NCI-H2196 treated with DMSO at 0.1 percent for 48 hours (cell line): ENCODE measurements at regions not wholly inside any gene's neighbourhood (a gene's known extent, or its start where the extent isn't known, plus 50 kb on each side); places are given as distances from the start of the nearest gene placed in this dataset.
"Not testable (repeated sequence)": the region's sequence is repeated elsewhere in the genome, so short reads cannot be mapped to it uniquely, and the experiment has no call there.

Experiments
- DNase-seq: peaks from one replicate; lab custom pipeline; 2025; ENCODE audit not compliant: unreplicated experiment; lab: John Stamatoyannopoulos, UW

DNA sequence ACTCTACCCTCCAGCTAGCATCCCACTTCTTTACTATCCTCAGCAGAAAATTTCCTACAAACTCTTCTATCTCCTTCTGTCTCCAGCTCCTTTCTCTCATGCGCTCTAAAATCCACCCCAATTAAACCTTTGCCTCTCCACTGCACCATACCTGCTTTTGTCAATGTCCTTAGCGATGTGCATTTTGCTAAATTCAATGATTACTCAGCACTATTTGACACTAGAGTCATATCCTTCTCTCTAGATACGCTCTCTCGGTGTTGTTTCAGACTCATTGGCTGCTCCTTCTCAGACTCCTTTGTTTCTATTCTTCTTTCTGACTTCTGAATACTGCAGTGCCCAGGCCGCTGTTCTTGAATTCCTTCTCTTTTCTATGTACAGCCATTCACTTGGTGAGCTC is 144.2 kb downstream of the HLX start:
- no peak for DNase-seq

DNA sequence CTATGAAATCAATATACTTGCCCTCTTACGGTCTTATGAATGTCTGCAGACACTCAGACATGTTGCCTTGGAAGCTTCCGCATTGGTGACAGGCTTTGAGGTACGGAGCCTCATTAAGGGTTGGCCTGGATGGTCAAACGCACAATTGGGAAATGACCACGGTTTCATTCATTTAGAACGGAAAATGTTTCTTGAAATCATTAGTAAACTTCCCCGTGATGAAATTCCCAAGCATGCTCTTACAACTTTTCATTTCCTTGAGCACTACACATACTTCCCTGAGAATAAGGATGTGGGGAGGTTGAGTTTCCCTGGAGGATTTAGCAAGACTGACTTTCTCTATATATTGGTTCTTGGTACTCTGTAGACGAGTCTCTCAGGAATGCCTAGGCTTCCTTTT is 146.3 kb downstream of the HLX start:
- DNase-seq: no peak

DNA sequence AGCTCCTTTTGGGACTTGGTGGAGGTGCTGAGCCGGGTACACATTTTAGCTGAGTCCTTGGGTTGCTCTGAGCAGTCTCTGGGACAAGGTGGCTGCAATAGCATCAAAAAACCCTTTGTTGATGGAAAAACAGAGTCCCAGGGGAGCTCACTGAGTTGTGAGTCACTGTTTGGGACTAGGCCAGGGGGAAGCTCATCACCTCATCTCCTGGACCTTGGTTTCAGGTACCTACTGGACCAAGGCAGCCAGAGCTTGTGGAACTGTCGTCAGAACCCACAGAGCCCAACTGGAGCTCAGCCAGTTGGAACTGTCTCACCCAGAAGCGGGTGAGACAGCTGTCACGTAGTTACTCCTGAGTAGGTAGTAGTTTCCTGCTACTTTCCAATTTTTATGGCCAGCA is 146.7 kb downstream of the HLX start:
- DNase-seq: no peak

DNA sequence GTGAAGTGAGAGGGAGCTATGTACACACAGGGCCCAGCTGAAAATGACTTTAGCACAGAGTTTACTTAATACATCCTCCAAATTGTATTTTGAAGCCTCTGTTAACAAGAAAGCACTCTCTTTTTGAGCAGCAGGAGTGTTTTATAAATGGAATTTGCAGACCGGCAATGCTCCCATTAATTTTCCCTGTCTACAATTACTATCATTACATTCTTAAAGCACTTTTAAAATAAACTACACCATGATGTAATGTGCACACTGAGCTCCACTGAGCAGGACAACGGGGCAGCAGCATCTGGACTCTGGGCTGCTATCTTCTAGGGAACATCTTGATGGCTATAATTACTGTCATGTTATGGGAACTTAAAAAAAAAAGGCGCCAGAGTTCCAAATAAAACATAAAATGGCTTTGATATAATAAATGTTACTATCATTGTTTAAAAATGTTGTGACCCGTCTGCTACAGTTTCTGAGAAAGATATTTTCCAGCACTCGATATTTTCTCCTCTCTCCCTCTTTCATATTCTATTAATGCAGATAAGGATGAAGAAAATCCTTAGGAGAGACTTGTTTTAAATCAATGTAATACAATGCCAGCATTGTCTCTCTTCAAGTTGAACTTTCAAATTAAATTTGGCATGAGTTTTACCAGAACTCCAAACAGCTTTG is 150.9 kb downstream of the HLX start:
- DNase-seq: no peak

DNA sequence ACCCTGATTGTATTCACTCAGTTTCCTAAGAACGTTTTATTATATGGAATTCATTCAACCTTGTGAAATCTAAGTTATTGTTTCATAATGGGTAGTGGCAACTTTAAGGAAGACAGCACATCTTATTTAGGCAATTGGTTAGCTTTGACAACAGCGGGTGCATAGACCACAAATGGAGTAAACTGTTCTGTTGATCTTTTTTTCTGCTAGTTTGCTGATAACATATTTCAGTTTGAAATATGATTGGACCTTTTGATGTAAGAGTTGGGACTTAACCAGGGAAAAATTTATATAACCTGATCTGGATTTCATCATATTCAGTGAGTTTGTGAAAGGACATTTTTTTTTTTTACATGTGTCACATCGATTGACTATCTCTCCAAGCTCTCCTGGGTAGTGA is 151.7 kb downstream of the HLX start:
- DNase-seq: no peak

DNA sequence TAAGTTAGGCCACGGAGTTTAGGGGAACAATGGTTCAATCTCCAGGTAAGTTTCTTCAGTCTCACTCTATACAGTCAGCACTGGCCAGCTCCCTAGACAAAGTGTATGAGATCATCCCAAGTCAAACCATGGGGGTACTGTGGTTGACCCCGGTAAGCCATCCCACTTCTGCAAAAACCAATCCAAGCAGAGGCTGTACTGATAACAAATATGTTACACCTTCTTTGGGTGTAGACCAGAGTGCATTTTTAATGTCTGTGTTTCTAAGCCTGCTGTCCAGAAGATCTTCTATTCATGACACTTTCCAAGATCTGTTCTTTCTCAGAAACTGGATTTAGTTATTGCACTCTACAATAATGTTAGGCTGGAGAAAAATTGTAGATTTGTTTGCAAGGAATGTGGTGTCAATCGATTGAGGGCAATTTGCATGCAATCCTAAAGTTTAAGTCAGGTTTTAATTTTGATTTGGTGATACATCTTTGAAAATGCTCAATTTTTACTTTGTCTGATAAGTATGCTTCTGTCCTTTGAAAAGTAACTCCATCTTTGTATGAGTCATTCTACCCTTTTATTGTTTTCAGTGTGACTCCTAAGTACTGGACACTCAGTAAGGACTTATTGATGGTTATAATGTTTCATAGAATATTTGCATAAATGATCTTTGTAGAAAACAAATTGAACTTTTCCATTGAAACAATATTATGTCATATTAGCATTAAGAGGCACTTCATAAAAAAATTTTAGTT is 152.4 kb downstream of the HLX start:
- DNase-seq: no peak

DNA sequence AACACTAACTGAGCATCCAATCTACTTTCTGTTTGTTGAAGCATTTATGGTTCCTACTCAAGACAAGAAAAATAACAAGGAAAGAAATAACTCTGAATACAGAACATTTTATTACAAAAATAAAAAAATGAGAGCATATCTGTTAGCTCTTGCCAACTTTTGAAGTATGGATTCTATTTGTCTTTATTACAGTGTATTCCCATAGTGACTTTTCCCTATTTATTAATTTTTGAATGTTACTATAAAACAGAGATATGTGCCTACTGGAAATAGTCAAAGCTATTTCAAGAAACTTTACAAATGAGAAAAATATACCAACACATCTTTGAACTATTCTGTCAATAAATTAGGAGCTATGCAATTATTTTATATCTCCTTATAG is 153.0 kb downstream of the HLX start:
- DNase-seq: no peak

DNA sequence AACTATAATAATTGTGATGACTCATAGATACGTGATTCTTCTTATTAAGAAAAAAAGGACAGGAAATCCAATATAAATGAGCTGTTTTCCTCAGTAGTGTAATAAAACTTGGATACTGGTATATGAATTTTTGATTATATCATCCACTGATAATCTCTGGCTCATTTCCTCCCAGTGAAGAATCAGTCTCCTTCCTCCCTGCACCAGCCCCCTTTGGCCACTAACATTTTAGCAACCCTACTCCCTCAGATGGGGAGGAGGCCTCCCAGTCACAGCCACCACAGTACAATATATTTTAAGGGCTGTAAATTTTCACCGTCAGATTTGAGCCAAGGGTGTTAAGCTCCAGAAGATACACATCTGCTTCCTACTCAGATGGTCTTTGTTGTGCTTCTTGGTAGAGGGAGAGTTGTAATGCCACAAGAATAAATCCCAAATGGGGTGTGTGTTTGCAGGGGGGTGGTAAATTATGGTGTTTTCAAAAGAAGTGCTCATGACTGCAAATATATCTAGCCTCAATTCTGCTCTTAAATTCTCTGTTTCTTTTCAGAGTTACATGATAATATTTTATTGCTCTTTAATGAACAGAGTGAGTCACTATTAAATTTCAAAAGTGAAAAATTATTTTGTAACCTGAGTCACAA is 153.5 kb downstream of the HLX start:
- no peak for DNase-seq

DNA sequence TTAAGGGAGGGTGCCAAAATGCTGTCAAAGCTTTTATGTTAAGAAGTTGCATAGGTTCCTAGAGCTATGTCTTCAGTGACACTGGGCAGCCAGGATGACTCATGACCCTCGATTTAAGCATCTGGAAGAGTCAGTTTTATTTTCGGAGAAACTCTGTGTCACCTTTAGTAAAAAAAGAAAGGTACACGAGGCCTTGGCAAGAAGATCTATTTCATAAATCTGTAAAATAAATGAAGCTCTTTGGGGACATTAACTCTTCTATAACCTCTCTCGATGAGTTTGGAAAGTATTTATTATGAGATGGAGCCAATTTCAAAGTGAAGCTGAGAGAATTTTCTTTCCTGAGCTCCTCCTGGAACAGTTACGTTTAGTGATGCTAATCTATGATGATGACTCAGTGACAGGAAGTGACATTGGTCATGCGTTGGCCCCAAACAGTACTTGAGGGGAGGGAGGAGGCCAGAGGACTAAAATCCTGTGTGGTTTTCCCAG is 156.5 kb downstream of the HLX start:
- DNase-seq: no peak

DNA sequence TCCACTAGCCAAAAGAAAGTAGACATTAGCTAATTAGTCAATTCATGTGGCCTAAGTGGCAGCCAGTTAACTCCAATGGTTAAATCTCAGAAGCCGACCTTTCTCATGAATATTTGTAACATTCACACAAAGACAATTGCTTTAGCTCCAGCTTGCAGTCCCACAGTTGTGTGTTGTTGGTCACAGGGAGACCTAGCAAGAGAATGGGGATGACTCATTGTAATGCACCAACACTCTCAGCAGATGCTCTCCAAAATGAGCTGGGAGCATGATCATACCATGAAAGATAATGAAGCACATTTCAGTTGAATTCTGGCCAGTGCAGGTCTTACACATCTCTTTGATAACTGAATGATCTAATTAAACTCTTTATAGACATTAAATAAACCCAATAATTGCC is 160.4 kb downstream of the HLX start:
- no peak for DNase-seq

DNA sequence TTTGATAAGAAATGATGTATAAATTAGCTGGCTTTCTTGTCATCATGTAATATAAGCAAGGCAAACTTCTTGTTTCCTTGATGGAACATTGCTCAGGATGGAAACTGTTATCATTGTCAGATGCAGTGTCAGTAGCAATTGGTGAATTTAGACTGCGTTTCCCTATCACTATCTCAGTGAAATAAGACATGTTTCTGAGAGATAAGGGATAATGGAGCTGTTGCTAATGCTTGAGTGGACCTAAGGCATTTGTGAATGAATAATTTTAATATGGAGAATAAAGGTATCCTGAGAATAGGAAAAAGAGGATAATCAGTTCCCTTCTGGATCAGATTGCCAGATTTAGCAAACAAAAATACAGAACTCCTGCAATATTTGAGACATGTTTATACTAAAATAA is 160.9 kb downstream of the HLX start:
- DNase-seq: no peak

DNA sequence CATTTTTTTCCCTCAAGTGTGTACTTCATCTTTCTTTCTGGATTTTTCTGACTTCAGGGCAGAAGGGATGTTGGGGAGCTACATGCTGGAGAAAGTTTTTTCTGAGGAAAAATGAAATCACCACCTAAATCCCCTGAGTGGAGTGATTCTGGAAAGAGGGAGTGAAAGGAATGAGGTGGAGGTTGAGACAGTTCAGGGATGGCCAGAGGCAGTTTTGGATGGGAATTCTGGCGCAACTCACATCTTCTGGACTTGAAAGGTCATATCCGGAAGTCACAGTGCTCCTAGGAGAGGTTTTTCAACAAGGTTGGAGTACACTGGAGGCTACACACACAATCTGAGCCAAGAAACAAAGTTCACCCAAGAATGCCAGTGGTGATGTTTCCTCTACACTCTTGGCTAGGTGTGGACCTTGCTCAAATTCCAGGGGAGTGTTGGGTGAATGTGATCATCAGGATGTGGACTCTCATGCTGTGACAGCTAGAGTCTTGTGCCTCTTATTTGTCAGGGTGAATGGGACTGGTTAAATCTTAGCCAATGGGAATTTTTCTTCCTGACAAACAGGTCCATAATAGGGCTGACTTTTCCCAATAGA is 161.5 kb downstream of the HLX start:
- no peak for DNase-seq

DNA sequence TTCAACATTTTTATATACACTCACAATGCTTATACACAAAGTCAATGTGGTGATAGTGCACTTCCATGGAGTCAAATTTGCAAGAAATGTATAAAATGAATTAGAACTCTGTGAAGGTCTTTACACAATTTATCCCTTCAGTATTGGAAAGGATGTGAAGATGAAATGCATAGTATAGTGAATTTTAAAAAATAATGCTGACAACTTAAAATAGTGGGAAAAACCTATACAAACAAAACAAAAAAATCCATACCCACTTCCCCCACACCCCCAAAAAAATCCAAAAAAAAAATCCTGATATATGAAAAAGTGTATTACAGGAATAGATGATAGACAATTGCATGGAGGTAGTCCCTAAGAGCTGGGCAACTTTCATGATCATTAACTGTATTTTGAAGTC is 165.3 kb downstream of the HLX start:
- DNase-seq: no peak

DNA sequence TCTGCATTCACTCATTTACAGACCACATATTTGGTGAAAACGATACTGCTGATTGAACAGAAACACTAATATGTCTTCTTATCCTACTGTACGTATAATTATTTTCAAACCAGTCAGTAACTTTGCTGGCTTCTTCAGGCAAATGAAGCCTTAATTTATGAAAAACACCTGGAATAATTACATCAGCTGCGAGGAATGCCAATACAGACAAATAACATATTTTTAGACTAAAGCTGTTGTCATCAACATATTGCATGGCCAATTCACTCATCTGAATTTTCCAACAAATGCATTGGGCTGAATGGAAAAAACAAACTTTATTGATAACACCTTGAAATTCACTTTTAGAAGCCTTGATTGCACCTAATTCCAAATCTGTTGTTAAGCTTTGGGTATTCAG is 165.9 kb downstream of the HLX start:
- no peak for DNase-seq

DNA sequence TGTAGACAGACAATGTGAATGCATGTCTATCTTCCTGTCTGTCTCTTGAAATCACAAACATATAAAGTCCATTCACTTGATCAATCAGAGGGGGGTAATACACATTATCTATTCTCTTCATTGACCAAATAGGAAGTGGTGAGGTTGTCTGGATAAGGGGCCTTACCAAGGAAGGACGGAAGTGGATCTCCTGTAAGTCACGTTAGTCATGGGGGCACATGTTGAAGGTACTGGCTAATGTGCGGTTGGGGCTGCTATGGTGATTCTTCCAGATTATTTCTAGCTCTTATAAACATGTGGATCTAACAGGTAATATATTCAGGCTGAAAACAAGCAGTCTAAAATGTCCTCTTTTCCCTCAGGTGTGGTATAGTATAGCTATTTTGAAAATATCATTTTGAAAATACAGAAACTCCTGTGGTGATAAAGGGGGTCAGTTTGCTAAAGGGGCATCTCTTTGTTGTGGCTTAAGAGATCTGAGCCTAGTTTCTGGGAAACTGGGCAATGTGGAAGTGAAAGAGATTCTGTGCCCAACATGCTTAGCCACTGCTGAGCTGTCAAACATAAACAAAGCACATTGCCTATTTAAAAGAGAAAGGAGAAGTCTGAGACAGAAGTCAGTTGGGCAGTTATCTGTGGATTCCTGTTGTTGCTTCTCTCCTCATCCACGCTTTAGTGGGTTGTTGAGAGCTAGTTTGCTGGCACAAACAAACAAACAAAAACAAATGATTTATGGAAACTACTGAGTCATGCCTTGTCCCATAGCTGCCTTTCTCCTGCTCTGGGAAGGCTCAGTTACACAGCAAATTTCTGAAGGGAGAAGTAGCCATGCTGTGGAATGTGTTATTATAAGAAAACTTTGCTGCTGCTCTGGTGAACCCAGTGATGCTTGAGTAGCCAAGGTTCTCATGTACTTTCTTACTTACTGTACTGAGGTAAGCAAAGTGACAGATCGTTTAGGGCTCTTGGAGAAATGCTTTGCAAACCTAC is 166.9 kb downstream of the HLX start:
- DNase-seq: no peak

DNA sequence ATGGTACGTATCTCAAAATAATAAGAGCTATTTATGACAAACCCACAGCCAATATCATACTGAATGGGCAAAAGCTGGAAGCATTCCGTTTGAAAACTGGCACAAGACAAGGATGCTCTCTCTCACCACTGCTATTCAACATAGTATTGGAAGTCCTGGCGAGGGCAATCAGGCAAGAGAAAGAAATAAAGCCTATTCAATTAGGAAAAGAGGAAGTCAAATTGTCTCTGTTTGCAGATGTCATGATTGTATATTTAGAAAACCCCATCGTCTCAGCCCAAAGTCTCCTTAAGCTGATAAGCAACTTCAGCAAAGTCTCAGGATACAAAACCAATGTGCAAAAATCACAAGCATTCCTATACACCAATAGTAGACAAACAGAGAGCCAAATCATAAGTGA is 172.1 kb downstream of the HLX start:
- not testable (repeated sequence) for DNase-seq

DNA sequence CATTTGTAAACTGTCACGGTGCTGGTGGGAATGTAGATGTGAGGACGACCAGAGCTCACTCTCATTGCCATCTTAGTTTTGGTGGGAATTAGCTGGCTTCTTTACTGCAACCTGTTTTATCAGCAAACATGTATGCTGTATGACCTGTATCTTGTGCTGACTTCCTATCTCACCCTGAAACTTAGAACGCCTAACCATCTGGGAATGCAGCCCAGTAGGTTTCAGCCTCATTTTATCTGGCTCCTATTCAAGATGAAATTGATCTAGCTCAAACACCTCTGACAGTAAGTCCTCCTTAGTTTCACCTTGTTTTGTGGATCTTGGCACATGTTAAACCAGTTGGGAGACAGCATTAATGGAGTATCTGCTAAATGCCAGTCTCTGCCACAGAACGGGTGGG is 174.6 kb downstream of the HLX start:
- DNase-seq: no peak

DNA sequence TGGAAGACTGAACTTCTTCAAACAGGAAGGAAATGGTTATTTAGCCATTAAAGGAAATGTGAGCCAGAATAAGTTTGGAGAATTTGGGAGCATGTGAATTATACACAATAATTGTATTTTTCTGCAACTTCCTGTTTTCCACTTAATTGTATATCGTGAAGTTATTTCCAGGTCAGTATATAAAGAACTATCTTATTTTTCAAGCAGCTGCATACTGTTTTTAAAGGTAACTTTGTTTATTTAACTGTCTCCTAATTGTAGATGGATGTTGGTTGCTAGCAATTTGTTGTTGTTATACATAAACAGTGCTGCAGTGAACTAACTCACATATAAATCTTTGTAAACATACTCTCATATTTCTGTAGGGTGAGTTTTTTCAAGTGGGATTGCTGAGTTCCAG is 180.3 kb downstream of the HLX start:
- DNase-seq: no peak

DNA sequence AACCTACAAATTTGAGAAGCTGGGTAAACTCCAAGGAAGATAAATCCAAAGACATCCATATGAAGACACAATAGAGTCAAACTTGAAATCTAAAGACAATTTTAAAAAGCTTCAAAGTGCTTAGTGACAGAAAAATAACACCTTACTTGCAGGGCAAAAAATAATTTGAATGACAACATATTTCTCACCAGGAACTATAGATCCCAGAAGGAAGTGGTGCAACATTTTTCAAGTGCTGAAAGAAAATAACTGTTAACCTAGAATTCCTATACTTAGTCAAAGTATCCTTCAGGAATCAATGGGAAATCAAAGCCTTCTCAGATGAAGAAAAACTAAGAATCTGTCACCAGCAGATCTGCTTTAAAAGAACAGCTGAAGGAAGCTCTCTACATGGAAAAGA is 184.4 kb downstream of the HLX start:
- DNase-seq: no peak

DNA sequence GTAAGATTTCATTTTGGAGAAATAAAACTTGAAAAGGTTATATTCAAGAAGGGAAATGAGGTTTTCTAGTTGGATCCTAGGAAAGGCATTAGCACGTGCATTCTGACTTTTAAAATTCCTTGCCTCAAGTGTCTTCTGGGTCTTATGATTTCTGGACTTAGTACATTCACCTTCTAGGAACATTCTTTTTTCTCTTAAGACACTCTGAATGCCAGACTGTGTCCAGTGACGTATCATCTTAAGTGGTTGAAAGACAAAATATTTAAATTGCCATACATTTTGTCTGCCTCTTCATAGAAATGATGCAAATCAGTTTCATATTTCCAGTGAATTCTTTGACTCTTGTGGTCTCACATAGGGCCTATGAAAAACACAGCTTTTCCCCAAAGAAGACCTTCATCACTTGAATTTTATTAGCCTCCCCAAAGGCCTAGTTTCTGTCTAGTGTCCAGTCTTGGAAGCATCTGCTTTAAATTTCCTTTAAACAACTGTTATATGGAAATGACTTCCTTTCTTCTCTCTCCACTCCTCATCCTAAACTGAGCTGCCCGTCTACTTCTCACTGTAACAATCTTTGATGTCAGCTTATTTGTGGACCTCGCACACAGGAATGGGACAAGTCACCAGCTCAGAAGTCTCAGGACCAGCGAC is 187.2 kb downstream of the HLX start:
- no peak for DNase-seq
